ENCODE measurements at regions not wholly inside any gene's neighbourhood (a gene's known extent, or its start where the extent isn't known, plus 50 kb on each side); places are given as distances from the start of the nearest gene placed in this dataset.

DNA sequence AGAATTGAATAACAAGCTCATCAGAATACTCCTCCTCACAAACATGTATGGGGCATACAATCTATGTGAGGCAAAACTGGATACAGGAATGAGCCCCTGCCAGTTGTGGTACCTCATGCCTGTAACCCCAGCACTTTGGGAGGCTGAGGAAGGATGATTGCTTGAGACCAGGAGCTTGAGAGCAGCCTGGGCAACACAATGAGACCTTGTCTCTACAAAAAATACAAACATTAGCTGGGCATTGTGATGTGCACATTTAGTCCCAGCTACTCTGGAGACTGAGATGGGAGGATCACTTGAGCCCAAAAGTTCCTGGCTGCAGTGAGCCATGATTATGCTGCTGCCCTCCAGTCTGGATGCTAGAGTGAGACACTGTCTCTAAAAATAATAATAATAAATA is 611.0 kb downstream of the NLGN4X start:
- TF ChIP-seq POLR2A (IDR thresholded peaks at IDR 0.05; ENCODE audit: low read length) (no peak), GATA1 (IDR thresholded peaks at IDR 0.05; ENCODE audit: low read depth, low read length) (no peak)

Measured in erythroblast (primary cell).